GM23338 (cell line): ENCODE measurements at regions not wholly inside any gene's neighbourhood (a gene's known extent, or its start where the extent isn't known, plus 50 kb on each side); places are given as distances from the start of the nearest gene placed in this dataset.

Experiments used
- ATAC-seq: fragments of 200-7000 bp; cut with Tn5 transposase; 3 replicates; pipeline ENCODE4 v1.9.1; 2020
- DNase-seq: peaks from one replicate; pipeline ENCODE4 v3.0.0-alpha.2; 2015; ENCODE audit warnings: low spot score
- H2AFZ ChIP-seq: fragments of 200-600 bp; sonication (generic); 2 replicates; pipeline ENCODE4 v1.8.0; 2016; ENCODE audit warnings: antibody characterized with exemption, mild to moderate bottlenecking, moderate library complexity
- H3F3A ChIP-seq: fragments of 200-600 bp; sonication (generic); replicated peaks from 2 replicates; pipeline ENCODE4 v1.8.0; 2017; ENCODE audit warnings: antibody characterized with exemption, mixed run types, low read depth
- H3K27ac ChIP-seq: fragments of 200-600 bp; sonication (generic); 2 replicates; pipeline ENCODE4 v1.6.1; 2016; ENCODE audit warnings: low read depth
- H3K27me3 ChIP-seq: fragments of 200-600 bp; sonication (generic); 2 replicates; pipeline ENCODE4 v1.8.0; 2016; ENCODE audit warnings: mild to moderate bottlenecking, mixed run types, moderate library complexity; ENCODE audit not compliant: insufficient read depth
- H3K36me3 ChIP-seq: fragments of 200-600 bp; sonication (generic); 2 replicates; pipeline ENCODE4 v1.8.0; 2016; ENCODE audit warnings: mild to moderate bottlenecking; ENCODE audit not compliant: insufficient read depth
- H3K4me1 ChIP-seq: fragments of 200-600 bp; sonication (generic); 2 replicates; pipeline ENCODE4 v1.8.0; 2016; ENCODE audit warnings: mild to moderate bottlenecking, moderate library complexity; ENCODE audit not compliant: insufficient read depth
- H3K4me2 ChIP-seq: fragments of 200-600 bp; sonication (generic); 2 replicates; pipeline ENCODE4 v1.7.1; 2017; ENCODE audit warnings: mixed run types
- H3K4me3 ChIP-seq: fragments of 200-600 bp; sonication (generic); 2 replicates; pipeline ENCODE4 v1.6.1; 2016; ENCODE audit warnings: mixed run types
- H3K79me2 ChIP-seq: fragments of 200-600 bp; sonication (generic); replicated peaks from 2 replicates; pipeline ENCODE4 v1.8.0; 2017; ENCODE audit warnings: mild to moderate bottlenecking; ENCODE audit not compliant: insufficient read depth
- H3K9me2 ChIP-seq: fragments of 200-600 bp; sonication (generic); 2 replicates; pipeline ENCODE4 v1.8.0; 2017; ENCODE audit not compliant: insufficient read depth
- H4K20me1 ChIP-seq: fragments of 200-600 bp; sonication (generic); replicated peaks from 2 replicates; pipeline ENCODE4 v1.8.0; 2017; ENCODE audit warnings: mild to moderate bottlenecking; ENCODE audit not compliant: insufficient read depth
- H3K27ac Mint-ChIP-seq: 2 replicates; pipeline ENCODE4 v1.8.0; 2020; ENCODE audit warnings: inconsistent platforms, mild to moderate bottlenecking, moderate library complexity, mixed read lengths
- H3K27me3 Mint-ChIP-seq: 3 replicates; pipeline ENCODE4 v1.8.0; 2022; ENCODE audit warnings: low read depth, mild to moderate bottlenecking, moderate library complexity, mixed read lengths, inconsistent platforms; ENCODE audit not compliant: insufficient read depth, poor library complexity
- H3K36me3 Mint-ChIP-seq: 3 replicates; pipeline ENCODE4 v1.8.0; 2021; ENCODE audit warnings: low read depth, mild to moderate bottlenecking, inconsistent platforms, moderate library complexity, mixed read lengths
- H3K4me1 Mint-ChIP-seq: 3 replicates; pipeline ENCODE4 v1.8.0; 2020; ENCODE audit warnings: mild to moderate bottlenecking, inconsistent platforms, mixed read lengths
- H3K4me3 Mint-ChIP-seq: 3 replicates; pipeline ENCODE4 v1.8.0; 2021; ENCODE audit warnings: moderate library complexity, mild to moderate bottlenecking, inconsistent platforms, mixed read lengths
- H3K9me3 Mint-ChIP-seq: 3 replicates; pipeline ENCODE4 v1.8.0; 2020; ENCODE audit warnings: moderate library complexity, mild to moderate bottlenecking, inconsistent platforms, mixed read lengths
- CREB1 ChIP-seq: fragments of 250-450 bp; sonication (Bioruptor Pico); IDR thresholded peaks from 2 replicates; pipeline ENCODE4 v1.5.0; 2020; ENCODE audit warnings: low read depth, mild to moderate bottlenecking, moderate library complexity
- CTCF ChIP-seq, 2 experiments: fragments of 200-600 bp in 1 of 2; sonication (generic) in 1 of 2; conservative IDR thresholded peaks; 2 replicates each; pipeline versions ENCODE4 v1.5.1 to v1.6.1; 2016 to 2017; ENCODE audit warnings: antibody characterized with exemption in 2 of 2, low read depth in 2 of 2, mild to moderate bottlenecking in 2 of 2, moderate library complexity in 1 of 2
- EZH2 ChIP-seq: fragments of 200-600 bp; sonication (generic); IDR thresholded peaks from one replicate; pipeline ENCODE4 v1.8.0; 2017; ENCODE audit warnings: antibody characterized with exemption, mild to moderate bottlenecking, low read depth; ENCODE audit not compliant: unreplicated experiment
- JUNB ChIP-seq: IDR thresholded peaks from one replicate; pipeline ENCODE4 v1.6.1; 2016; ENCODE audit warnings: antibody characterized with exemption; ENCODE audit not compliant: unreplicated experiment
- NANOG ChIP-seq: IDR thresholded peaks from 2 replicates; pipeline ENCODE4 v1.6.1; 2016; ENCODE audit warnings: antibody characterized with exemption, borderline replicate concordance
- REST ChIP-seq: IDR thresholded peaks from one replicate; pipeline ENCODE4 v1.6.1; 2018; ENCODE audit warnings: antibody characterized with exemption; ENCODE audit not compliant: unreplicated experiment
- ZNF114 ChIP-seq: fragments of 250-450 bp; sonication (Bioruptor Pico); IDR thresholded peaks from 2 replicates; pipeline ENCODE4 v1.5.0; 2020; ENCODE audit warnings: mild to moderate bottlenecking, moderate library complexity
- ZNF331 ChIP-seq: fragments of 250-450 bp; sonication (Bioruptor Pico); IDR thresholded peaks from 2 replicates; pipeline ENCODE4 v1.5.0; 2020; ENCODE audit warnings: low read depth, mild to moderate bottlenecking, moderate library complexity
- ZNF462 ChIP-seq: fragments of 250-450 bp; sonication (Bioruptor Pico); IDR thresholded peaks from 2 replicates; pipeline ENCODE4 v1.5.0; 2020; ENCODE audit warnings: mild to moderate bottlenecking, moderate library complexity

- Histone ChIP-seq H3K4me3 (no peak overlapping the region), H3K4me1 (no peaks in the 10 kb centered on the region), H3K9me2 (no peaks in the 10 kb centered on the region), H3K36me3 (no peaks in the 10 kb centered on the region), H3K4me2 (no peak overlapping the region), H3K27me3 (no peaks in the 10 kb centered on the region), H4K20me1 (no peaks in the 10 kb centered on the region), H2AFZ (no peak overlapping the region), H3K27ac (no peak overlapping the region), H3K79me2 (no peaks in the 10 kb centered on the region), H3F3A (no peaks in the 10 kb centered on the region)
- Mint-ChIP-seq H3K27me3 (peaks cover 2% of the 10 kb centered on the region), H3K36me3 (no peaks in the 10 kb centered on the region), H3K4me3 (no peak overlapping the region), H3K9me3 (no peaks in the 10 kb centered on the region), H3K4me1 (peaks cover 6% of the 10 kb centered on the region), H3K27ac (no peak overlapping the region)
- no peak for TF ChIP-seq REST
- TF ChIP-seq EZH2, result no peak
- no peak for TF ChIP-seq ZNF462 (CRISPR knock-in tag)
- TF ChIP-seq ZNF331 (CRISPR knock-in tag), result no peak
- TF ChIP-seq ZNF114 (CRISPR knock-in tag), result no peak
- TF ChIP-seq NANOG, result no peak
- no peak for TF ChIP-seq JUNB
- TF ChIP-seq CREB1 (CRISPR knock-in tag), result no peak
- no peak for TF ChIP-seq CTCF (conservative IDR thresholded peaks at IDR 0.05; ENCODE audit: low read depth in 2 of 2)
- DNase-seq, result no peak
- ATAC-seq, result no peak
Observed at GRCh38 chrX:134148172-134148692, 88.8 kb upstream of the CCDC160 start.
